GM23338 (cell line): ENCODE measurements at regions not wholly inside any gene's neighbourhood (a gene's known extent, or its start where the extent isn't known, plus 50 kb on each side); places are given as distances from the start of the nearest gene placed in this dataset.

Experiments
- ATAC-seq: fragments of 200-7000 bp; cut with Tn5 transposase; 3 replicates; pipeline ENCODE4 v1.9.1; 2020
- DNase-seq: peaks from one replicate; pipeline ENCODE4 v3.0.0-alpha.2; 2015; ENCODE audit warnings: low spot score
- H2AFZ ChIP-seq: fragments of 200-600 bp; sonication (generic); 2 replicates; pipeline ENCODE4 v1.8.0; 2016; ENCODE audit warnings: antibody characterized with exemption, mild to moderate bottlenecking, moderate library complexity
- H3F3A ChIP-seq: fragments of 200-600 bp; sonication (generic); replicated peaks from 2 replicates; pipeline ENCODE4 v1.8.0; 2017; ENCODE audit warnings: antibody characterized with exemption, mixed run types, low read depth
- H3K27ac ChIP-seq: fragments of 200-600 bp; sonication (generic); 2 replicates; pipeline ENCODE4 v1.6.1; 2016; ENCODE audit warnings: low read depth
- H3K27me3 ChIP-seq: fragments of 200-600 bp; sonication (generic); 2 replicates; pipeline ENCODE4 v1.8.0; 2016; ENCODE audit warnings: mild to moderate bottlenecking, mixed run types, moderate library complexity; ENCODE audit not compliant: insufficient read depth
- H3K36me3 ChIP-seq: fragments of 200-600 bp; sonication (generic); 2 replicates; pipeline ENCODE4 v1.8.0; 2016; ENCODE audit warnings: mild to moderate bottlenecking; ENCODE audit not compliant: insufficient read depth
- H3K4me1 ChIP-seq: fragments of 200-600 bp; sonication (generic); 2 replicates; pipeline ENCODE4 v1.8.0; 2016; ENCODE audit warnings: mild to moderate bottlenecking, moderate library complexity; ENCODE audit not compliant: insufficient read depth
- H3K4me2 ChIP-seq: fragments of 200-600 bp; sonication (generic); 2 replicates; pipeline ENCODE4 v1.7.1; 2017; ENCODE audit warnings: mixed run types
- H3K4me3 ChIP-seq: fragments of 200-600 bp; sonication (generic); 2 replicates; pipeline ENCODE4 v1.6.1; 2016; ENCODE audit warnings: mixed run types
- H3K79me2 ChIP-seq: fragments of 200-600 bp; sonication (generic); replicated peaks from 2 replicates; pipeline ENCODE4 v1.8.0; 2017; ENCODE audit warnings: mild to moderate bottlenecking; ENCODE audit not compliant: insufficient read depth
- H3K9me2 ChIP-seq: fragments of 200-600 bp; sonication (generic); 2 replicates; pipeline ENCODE4 v1.8.0; 2017; ENCODE audit not compliant: insufficient read depth
- H4K20me1 ChIP-seq: fragments of 200-600 bp; sonication (generic); replicated peaks from 2 replicates; pipeline ENCODE4 v1.8.0; 2017; ENCODE audit warnings: mild to moderate bottlenecking; ENCODE audit not compliant: insufficient read depth
- H3K27ac Mint-ChIP-seq: 2 replicates; pipeline ENCODE4 v1.8.0; 2020; ENCODE audit warnings: inconsistent platforms, mild to moderate bottlenecking, moderate library complexity, mixed read lengths
- H3K27me3 Mint-ChIP-seq: 3 replicates; pipeline ENCODE4 v1.8.0; 2022; ENCODE audit warnings: low read depth, mild to moderate bottlenecking, moderate library complexity, mixed read lengths, inconsistent platforms; ENCODE audit not compliant: insufficient read depth, poor library complexity
- H3K36me3 Mint-ChIP-seq: 3 replicates; pipeline ENCODE4 v1.8.0; 2021; ENCODE audit warnings: low read depth, mild to moderate bottlenecking, inconsistent platforms, moderate library complexity, mixed read lengths
- H3K4me1 Mint-ChIP-seq: 3 replicates; pipeline ENCODE4 v1.8.0; 2020; ENCODE audit warnings: mild to moderate bottlenecking, inconsistent platforms, mixed read lengths
- H3K4me3 Mint-ChIP-seq: 3 replicates; pipeline ENCODE4 v1.8.0; 2021; ENCODE audit warnings: moderate library complexity, mild to moderate bottlenecking, inconsistent platforms, mixed read lengths
- H3K9me3 Mint-ChIP-seq: 3 replicates; pipeline ENCODE4 v1.8.0; 2020; ENCODE audit warnings: moderate library complexity, mild to moderate bottlenecking, inconsistent platforms, mixed read lengths
- CREB1 ChIP-seq: fragments of 250-450 bp; sonication (Bioruptor Pico); IDR thresholded peaks from 2 replicates; pipeline ENCODE4 v1.5.0; 2020; ENCODE audit warnings: low read depth, mild to moderate bottlenecking, moderate library complexity
- ETS1 ChIP-seq: IDR thresholded peaks from 2 replicates; pipeline ENCODE4 v1.6.1; 2016; ENCODE audit warnings: antibody characterized with exemption
- EZH2 ChIP-seq: fragments of 200-600 bp; sonication (generic); IDR thresholded peaks from one replicate; pipeline ENCODE4 v1.8.0; 2017; ENCODE audit warnings: antibody characterized with exemption, mild to moderate bottlenecking, low read depth; ENCODE audit not compliant: unreplicated experiment
- EZH2phosphoT487 ChIP-seq: fragments of 200-600 bp; sonication (generic); IDR thresholded peaks from one replicate; pipeline ENCODE4 v1.8.1; 2018; ENCODE audit warnings: antibody characterized with exemption; ENCODE audit not compliant: unreplicated experiment
- JUNB ChIP-seq: IDR thresholded peaks from one replicate; pipeline ENCODE4 v1.6.1; 2016; ENCODE audit warnings: antibody characterized with exemption; ENCODE audit not compliant: unreplicated experiment
- NANOG ChIP-seq: IDR thresholded peaks from 2 replicates; pipeline ENCODE4 v1.6.1; 2016; ENCODE audit warnings: antibody characterized with exemption, borderline replicate concordance
- POLR2AphosphoS5 ChIP-seq: IDR thresholded peaks from 2 replicates; pipeline ENCODE4 v1.6.1; 2016; ENCODE audit warnings: antibody characterized with exemption, low read depth
- REST ChIP-seq: IDR thresholded peaks from one replicate; pipeline ENCODE4 v1.6.1; 2018; ENCODE audit warnings: antibody characterized with exemption; ENCODE audit not compliant: unreplicated experiment
- STAT1 ChIP-seq: IDR thresholded peaks from one replicate; pipeline ENCODE4 v1.6.1; 2016; ENCODE audit warnings: antibody characterized with exemption; ENCODE audit not compliant: unreplicated experiment
- ZNF114 ChIP-seq: fragments of 250-450 bp; sonication (Bioruptor Pico); IDR thresholded peaks from 2 replicates; pipeline ENCODE4 v1.5.0; 2020; ENCODE audit warnings: mild to moderate bottlenecking, moderate library complexity
- ZNF331 ChIP-seq: fragments of 250-450 bp; sonication (Bioruptor Pico); IDR thresholded peaks from 2 replicates; pipeline ENCODE4 v1.5.0; 2020; ENCODE audit warnings: low read depth, mild to moderate bottlenecking, moderate library complexity

- H3K36me3 ChIP-seq: no peaks in the 10 kb centered on the region
- Mint-ChIP-seq H3K27ac (no peak overlapping the region), H3K4me3 (no peak overlapping the region), H3K36me3 (no peaks in the 10 kb centered on the region; the same call in 2 of the 3 replicates), H3K9me3 (no peaks in the 10 kb centered on the region; the same call in 2 of the 3 replicates), H3K4me1 (peaks cover 41% of the 10 kb centered on the region), H3K27me3 (peaks cover 9% of the 10 kb centered on the region)
- H3K4me1 ChIP-seq: peaks cover 26% of the 10 kb centered on the region
- H3K9me2 ChIP-seq: no peaks in the 10 kb centered on the region
- DNase-seq (no peak), ATAC-seq (peak; percentile 64)
- peak overlapping the region; percentile 63; the same call in 1 of the 2 replicates for H2AFZ ChIP-seq
- H3K4me2 ChIP-seq: no peak overlapping the region
- H3K79me2 ChIP-seq: no peaks in the 10 kb centered on the region
- H3K4me3 ChIP-seq: no peak overlapping the region
- H3F3A ChIP-seq: no peaks in the 10 kb centered on the region
- no peak overlapping the region for H3K27ac ChIP-seq
- TF ChIP-seq STAT1 (no peak), EZH2phosphoT487 (no peak), ETS1 (no peak), EZH2 (no peak), ZNF331 (no peak)
- H4K20me1 ChIP-seq: no peaks in the 10 kb centered on the region
- no peaks in the 10 kb centered on the region for H3K27me3 ChIP-seq
These were observed 79.6 kb upstream of the PKDCC start for GRCh38 chr2:41968182-41968578.

- no peaks in the 10 kb centered on the region for H3K27me3 ChIP-seq
- no peaks in the 10 kb centered on the region for H3F3A ChIP-seq
- DNase-seq (no peak), ATAC-seq (no peak)
- no peak overlapping the region for H3K4me3 ChIP-seq
- no peak overlapping the region for H3K27ac ChIP-seq
- peaks cover 13% of the 10 kb centered on the region for H3K4me1 Mint-ChIP-seq
- H3K4me1 ChIP-seq: peaks cover 10% of the 10 kb centered on the region
- TF ChIP-seq ZNF331: no peak
- no peak for TF ChIP-seq ZNF114 (CRISPR knock-in tag)
- no peak overlapping the region for H3K4me2 ChIP-seq
- H3K27ac Mint-ChIP-seq: no peak overlapping the region
- H3K9me3 Mint-ChIP-seq: no peaks in the 10 kb centered on the region; the same call in 2 of the 3 replicates
- H3K36me3 ChIP-seq: no peaks in the 10 kb centered on the region
- H3K36me3 Mint-ChIP-seq: no peaks in the 10 kb centered on the region; the same call in 2 of the 3 replicates
- peaks cover 7% of the 10 kb centered on the region for H3K27me3 Mint-ChIP-seq
- H3K9me2 ChIP-seq: 0 out of 2 replicates have a peak, but pooled peaks cover 4% of the 10 kb centered on the region
- H4K20me1 ChIP-seq: no peaks in the 10 kb centered on the region
- no peaks in the 10 kb centered on the region for H3K79me2 ChIP-seq
- no peak overlapping the region for H3K4me3 Mint-ChIP-seq
- no peak overlapping the region for H2AFZ ChIP-seq
These were observed 76.7 kb upstream of the PKDCC start for GRCh38 chr2:41970988-41971660.

GRCh38 chr2:41972179-41972578, 75.6 kb upstream of the PKDCC start:
- H3K4me3 Mint-ChIP-seq: no peak overlapping the region
- no peak for ATAC-seq
- H3K27ac Mint-ChIP-seq: no peak overlapping the region
- peaks cover 10% of the 10 kb centered on the region for H3K4me1 ChIP-seq
- no peaks in the 10 kb centered on the region; the same call in 2 of the 3 replicates for H3K9me3 Mint-ChIP-seq
- no peak for DNase-seq
- H3K27ac ChIP-seq: no peak overlapping the region
- H4K20me1 ChIP-seq: no peaks in the 10 kb centered on the region
- no peak overlapping the region for H2AFZ ChIP-seq
- H3K4me1 Mint-ChIP-seq: peaks cover 11% of the 10 kb centered on the region
- H3K36me3 Mint-ChIP-seq: no peaks in the 10 kb centered on the region; the same call in 2 of the 3 replicates
- no peak overlapping the region for H3K4me2 ChIP-seq
- no peak overlapping the region for H3K4me3 ChIP-seq
- 0 out of 2 replicates have a peak, but pooled peaks cover 4% of the 10 kb centered on the region for H3K9me2 ChIP-seq
- no peaks in the 10 kb centered on the region for H3K27me3 ChIP-seq
- H3F3A ChIP-seq: no peaks in the 10 kb centered on the region
- H3K36me3 ChIP-seq: no peaks in the 10 kb centered on the region
- H3K79me2 ChIP-seq: no peaks in the 10 kb centered on the region
- H3K27me3 Mint-ChIP-seq: peaks cover 4% of the 10 kb centered on the region
- TF ChIP-seq JUNB (no peak), EZH2phosphoT487 (no peak), ZNF114 (CRISPR knock-in tag) (no peak), POLR2AphosphoS5 (no peak), REST (no peak), CREB1 (CRISPR knock-in tag) (no peak), STAT1 (no peak), NANOG (no peak)
